SK-N-SH (cell line): ENCODE measurements at regions not wholly inside any gene's neighbourhood (a gene's known extent, or its start where the extent isn't known, plus 50 kb on each side); places are given as distances from the start of the nearest gene placed in this dataset.

Experiments
- CTCF ChIA-PET: fragments of 300-600, 350-600 bp; formaldehyde crosslinking; extraction: SDS; loops from one replicate; lab custom pipeline; 2021; lab: Yijun Ruan, JAX
- POLR2A ChIA-PET: fragments of 350-600 bp; sonication (Branson Sonifier 250); formaldehyde crosslinking; extraction: SDS; loops from one replicate; lab custom pipeline; 2020; ENCODE audit warnings: antibody characterized with exemption, inconsistent platforms; lab: Yijun Ruan, JAX
- DNase-seq: peaks from one replicate; pipeline ENCODE4 v3.0.0; 2012
- H2AFZ ChIP-seq: fragments of 200-600 bp; sonication (generic); 2 replicates; pipeline ENCODE4 v1.8.1; 2016; ENCODE audit warnings: antibody characterized with exemption, mild to moderate bottlenecking, low read depth
- H3F3A ChIP-seq: fragments of 200-600 bp; sonication (generic); replicated peaks from 2 replicates; pipeline ENCODE3; 2016; ENCODE audit warnings: antibody characterized with exemption, mild to moderate bottlenecking; ENCODE audit not compliant: insufficient read depth
- H3K27ac ChIP-seq, 2 experiments: fragments of 200-500 bp in 1 of 2; fragments of 200-600 bp in 1 of 2; sonication (Bioruptor generic) in 1 of 2; sonication (generic), shearing (Covaris generic) in 1 of 2; 2 replicates each; pipeline versions ENCODE4 v1.5.1 to v1.6.1; 2014 to 2016; ENCODE audit warnings: low read depth in 2 of 2, inconsistent platforms in 1 of 2, low read length in 1 of 2, mild to moderate bottlenecking in 1 of 2, mixed read lengths in 1 of 2
- H3K27me3 ChIP-seq: fragments of 200-600 bp; sonication (generic), shearing (Covaris generic); 2 replicates; pipeline ENCODE4 v1.6.1; 2016; ENCODE audit warnings: mixed run types; ENCODE audit not compliant: insufficient read depth
- H3K36me3 ChIP-seq, 2 experiments: fragments of 200-500 bp in 1 of 2; fragments of 200-600 bp in 1 of 2; sonication (Bioruptor generic) in 1 of 2; sonication (generic) in 1 of 2; replicated peaks in 1 of 2; 2 replicates each; pipeline versions ENCODE3 to v1.5.1; 2014 to 2016; ENCODE audit warnings: low read length in 1 of 2, mild to moderate bottlenecking in 1 of 2; ENCODE audit not compliant: insufficient read depth in 2 of 2, control insufficient read depth in 1 of 2
- H3K4me1 ChIP-seq, 2 experiments: fragments of 200-500 bp in 1 of 2; fragments of 200-600 bp in 1 of 2; sonication (Bioruptor generic) in 1 of 2; sonication (generic), shearing (Covaris generic) in 1 of 2; 2 replicates each; pipeline versions ENCODE4 v1.5.1 to v1.6.1; 2014 to 2016; ENCODE audit warnings: low read depth in 1 of 2, low read length in 1 of 2, mixed run types in 1 of 2; ENCODE audit not compliant: insufficient read depth in 2 of 2, control insufficient read depth in 1 of 2
- H3K4me2 ChIP-seq: fragments of 200-600 bp; sonication (generic), shearing (Covaris generic); 2 replicates; pipeline ENCODE4 v1.6.1; 2017; ENCODE audit warnings: mixed run types
- H3K4me3 ChIP-seq, 2 experiments: fragments of 200-500 bp in 1 of 2; fragments of 200-600 bp in 1 of 2; sonication (Bioruptor generic) in 1 of 2; sonication (generic), shearing (Covaris generic) in 1 of 2; 2 replicates each; pipeline versions ENCODE4 v1.5.1 to v1.8.1; 2014 to 2016; ENCODE audit warnings: low read depth in 2 of 2, inconsistent platforms in 1 of 2, low read length in 1 of 2, mild to moderate bottlenecking in 1 of 2, mixed read lengths in 1 of 2, moderate library complexity in 1 of 2
- H3K79me2 ChIP-seq: fragments of 200-600 bp; sonication (generic); 2 replicates; pipeline ENCODE4 v1.8.1; 2017; ENCODE audit warnings: mild to moderate bottlenecking; ENCODE audit not compliant: insufficient read depth
- H3K9ac ChIP-seq: fragments of 200-600 bp; sonication (generic); 2 replicates; pipeline ENCODE4 v1.6.1; 2017; ENCODE audit warnings: mixed run types
- H3K9me2 ChIP-seq: fragments of 200-600 bp; sonication (generic); 2 replicates; pipeline ENCODE4 v1.6.1; 2017; ENCODE audit warnings: mixed run types
- H3K9me3 ChIP-seq: fragments of 200-600 bp; sonication (generic); 2 replicates; pipeline ENCODE4 v1.6.1; 2017; ENCODE audit warnings: mixed run types, mild to moderate bottlenecking, moderate library complexity
- H4K20me1 ChIP-seq: fragments of 200-600 bp; sonication (generic); 2 replicates; pipeline ENCODE4 v1.6.1; 2017; ENCODE audit warnings: mild to moderate bottlenecking, mixed run types; ENCODE audit not compliant: insufficient read depth
- CHD2 ChIP-seq: fragments of 150-350 bp; IDR thresholded peaks from 2 replicates; pipeline ENCODE4 v1.6.1; 2018; ENCODE audit warnings: low read length; ENCODE audit not compliant: partially characterized antibody
- EP300 ChIP-seq, 2 experiments: IDR thresholded peaks; 2 replicates each; pipeline versions ENCODE4 v1.4.0 to v1.6.1; 2012; ENCODE audit warnings: borderline replicate concordance in 1 of 2, low read depth in 1 of 2, low read length in 1 of 2
- FOSL2 ChIP-seq: IDR thresholded peaks from 2 replicates; pipeline ENCODE4 v1.4.0; 2012; ENCODE audit warnings: low read depth, mild to moderate bottlenecking, moderate library complexity, borderline replicate concordance
- FOXJ3 ChIP-seq: sonication (generic); formaldehyde crosslinking; IDR thresholded peaks from 2 replicates; pipeline ENCODE4 v1.5.1; 2020; ENCODE audit warnings: mild to moderate bottlenecking, missing genetic modification reagents
- GABPA ChIP-seq: IDR thresholded peaks from 2 replicates; pipeline ENCODE4 v1.4.0; 2012; ENCODE audit warnings: low read depth, mild to moderate bottlenecking
- IRF3 ChIP-seq: fragments of 150-350 bp; IDR thresholded peaks from 2 replicates; pipeline ENCODE4 v1.6.1; 2016; ENCODE audit warnings: mild to moderate bottlenecking, low read depth, low read length
- JUND ChIP-seq: IDR thresholded peaks from 2 replicates; pipeline ENCODE4 v1.4.0; 2012
- MEF2A ChIP-seq: IDR thresholded peaks from 2 replicates; pipeline ENCODE4 v1.4.0; 2012; ENCODE audit warnings: low read depth, borderline replicate concordance
- MXI1 ChIP-seq: IDR thresholded peaks from 2 replicates; pipeline ENCODE4 v1.6.1; 2012; ENCODE audit warnings: mild to moderate bottlenecking, low read depth, low read length, improper control_type of control experiment
- PBX3 ChIP-seq: IDR thresholded peaks from 2 replicates; pipeline ENCODE4; 2012
- RAD21 ChIP-seq: IDR thresholded peaks from 2 replicates; pipeline ENCODE4 v1.6.1; 2012; ENCODE audit warnings: mild to moderate bottlenecking, low read length
- RXRA ChIP-seq: IDR thresholded peaks from 2 replicates; pipeline ENCODE4 v1.4.0; 2012; ENCODE audit warnings: low read depth, mild to moderate bottlenecking, borderline replicate concordance
- SIN3A ChIP-seq: IDR thresholded peaks from 2 replicates; pipeline ENCODE4 v1.6.1; 2012; ENCODE audit warnings: low read depth, mild to moderate bottlenecking, low read length, moderate library complexity, borderline replicate concordance
- TEAD4 ChIP-seq: IDR thresholded peaks from 2 replicates; pipeline ENCODE4 v1.4.0; 2012; ENCODE audit warnings: mild to moderate bottlenecking, borderline replicate concordance; ENCODE audit not compliant: insufficient read depth
- USF2 ChIP-seq: fragments of 150-350 bp; IDR thresholded peaks from 2 replicates; pipeline ENCODE4 v1.6.1; 2017; ENCODE audit warnings: antibody characterized with exemption, low read length, low read depth, borderline replicate concordance
- YY1 ChIP-seq: IDR thresholded peaks from 2 replicates; pipeline ENCODE4 v1.4.0; 2012; ENCODE audit warnings: low read depth, mild to moderate bottlenecking
- WGBS: methylation state at CpG from one replicate; pipeline ENCODE4 v1.1.6; 2017; ENCODE audit warnings: low lambda C conversion rate; 5-methylcytosine and 5-hydroxymethylcytosine counted together

GRCh38 chr2:59462422-59463197 is 1090.8 kb downstream of the BCL11A start:
- 31% methylated on average over 7 of the region's 7 CpGs for WGBS

More at GRCh38 chr2:59462422-59463197, 1090.8 kb downstream of the BCL11A start:
- TF ChIP-seq YY1 = no peak
- no peak for TF ChIP-seq RAD21
- no peak for TF ChIP-seq MXI1
- no peak for TF ChIP-seq USF2
- TF ChIP-seq MEF2A = no peak
- no peak for TF ChIP-seq PBX3
- TF ChIP-seq TEAD4 = no peak
- no peak for TF ChIP-seq FOSL2
- TF ChIP-seq FOXJ3 (CRISPR knock-in tag) = no peak
- no peak for TF ChIP-seq RXRA
- TF ChIP-seq JUND = no peak
- TF ChIP-seq CHD2 = no peak
- TF ChIP-seq IRF3 = no peak
- TF ChIP-seq GABPA = no peak
- TF ChIP-seq SIN3A = no peak
- no peak for TF ChIP-seq EP300 (IDR thresholded peaks at IDR 0.05; ENCODE audit: borderline replicate concordance in 1 of 2, low read depth in 1 of 2, low read length in 1 of 2)
- H3F3A ChIP-seq = no peaks in the 10 kb centered on the region
- H3K9ac ChIP-seq = no peak overlapping the region
- H4K20me1 ChIP-seq = no peaks in the 10 kb centered on the region
- no peak overlapping the region for H3K27ac ChIP-seq
- 0 out of 2 replicates have a peak, but pooled peaks cover 3% of the 10 kb centered on the region for H3K9me3 ChIP-seq
- H3K4me2 ChIP-seq = no peak overlapping the region
- no peaks in the 10 kb centered on the region for H3K9me2 ChIP-seq
- no peak for DNase-seq
- H3K27me3 ChIP-seq = no peaks in the 10 kb centered on the region
- no peaks in the 10 kb centered on the region; a peak in 1 of 4 replicates for H3K4me1 ChIP-seq
- POLR2A ChIA-PET = no interaction called here
- no peaks in the 10 kb centered on the region for H3K36me3 ChIP-seq
- CTCF ChIA-PET = interaction anchor here (0.6 kb wide), 1 partner anchor 701 kb away, joined by 3 read pairs; no protein-coding TSS in a partner anchor
- H3K79me2 ChIP-seq = no peaks in the 10 kb centered on the region
- H3K4me3 ChIP-seq = no peak overlapping the region
- no peak overlapping the region for H2AFZ ChIP-seq
